Colonic mucosa (tissue), 4 donors: ENCODE measurements at regions not wholly inside any gene's neighbourhood (a gene's known extent, or its start where the extent isn't known, plus 50 kb on each side); places are given as distances from the start of the nearest gene placed in this dataset.

Source experiments
- DNase-seq: peaks from one replicate; pipeline ENCODE4 v3.0.0-alpha.2; 2020
- H3K27ac ChIP-seq: fragments of 200-600 bp; one replicate; pipeline ENCODE4 v1.8.0; 2021
- H3K27me3 ChIP-seq: fragments of 200-600 bp; one replicate; pipeline ENCODE4 v1.8.0; 2021
- H3K36me3 ChIP-seq: fragments of 200-600 bp; one replicate; pipeline ENCODE4 v1.8.0; 2021
- H3K4me1 ChIP-seq: fragments of 200-600 bp; one replicate; pipeline ENCODE4 v1.8.0; 2021; ENCODE audit warnings: mild to moderate bottlenecking
- H3K4me3 ChIP-seq: fragments of 200-600 bp; one replicate; pipeline ENCODE4 v1.8.0; 2021
- H3K9ac ChIP-seq, 2 donors: one replicate each; pipeline ENCODE4 v1.7.0; 2013; ENCODE audit warnings: control low read depth in 2 of 2, low read depth in 2 of 2, low read length in 2 of 2
- H3K9me3 ChIP-seq: fragments of 200-600 bp; one replicate; pipeline ENCODE4 v1.8.0; 2021
- intact Hi-C: fragments of 100-400 bp; cut with DNase I; formaldehyde crosslinking; loops from one replicate; pipeline ENCODE4 v1.14.1; 2022
- TF ChIP-seq, protein P1 (sequence below): fragments of 200-600 bp; IDR thresholded peaks from one replicate; pipeline ENCODE4 v1.8.0; 2022; ENCODE audit warnings: antibody characterized with exemption, mild to moderate bottlenecking
- donor health status: healthy.
- donor health status: DM: no; HTN: no; CAD: no.
- donor health status: DM: no; HTN: no; CAD: no.

DNA sequence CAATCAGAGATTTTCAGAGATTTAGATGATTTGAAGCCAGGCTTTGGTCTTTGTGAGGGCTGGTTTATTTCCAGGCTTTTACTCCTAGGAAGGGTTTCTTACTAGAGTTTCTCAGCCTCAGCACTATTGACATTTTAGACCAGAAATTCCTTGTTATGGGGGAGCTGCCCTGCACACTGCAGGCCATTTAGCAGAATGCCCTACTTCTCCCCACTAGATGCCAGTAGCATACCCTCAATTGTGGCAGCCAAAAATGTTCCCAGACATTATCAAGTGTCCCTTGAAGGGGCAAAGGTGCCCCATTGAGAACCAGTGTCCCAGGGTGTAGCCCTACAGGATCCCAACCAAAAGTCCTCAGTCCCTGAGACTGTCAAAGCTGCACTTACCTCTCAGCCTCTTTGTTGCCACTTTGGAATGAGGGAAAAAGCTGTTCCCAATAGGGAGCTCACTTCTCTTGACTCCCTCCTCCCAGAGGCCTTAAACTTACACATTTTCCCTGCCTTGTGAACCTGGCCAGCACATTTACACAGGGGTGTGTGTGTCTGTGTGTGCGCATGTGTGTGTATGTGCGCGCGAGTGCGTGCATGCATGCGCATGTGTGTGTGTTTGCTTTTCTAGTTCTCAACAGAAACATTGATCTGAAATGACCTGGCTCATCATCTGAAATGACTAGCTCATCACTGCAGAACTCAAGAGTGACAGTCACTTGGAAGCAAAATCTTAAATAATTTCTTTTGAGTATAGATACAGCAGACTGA is 231.4 kb downstream of the QDPR start:
- Histone ChIP-seq H3K36me3 (no peaks in the 10 kb centered on the region), H3K4me1 (no peaks in the 10 kb centered on the region), H3K4me3 (no peak overlapping the region), H3K9ac (no peak overlapping the region), H3K27me3 (no peaks in the 10 kb centered on the region), H3K9me3 (no peaks in the 10 kb centered on the region), H3K27ac (no peak overlapping the region)
- no peak for DNase-seq
- intact Hi-C loops = no loop called here
- TF ChIP-seq, protein P1, sequence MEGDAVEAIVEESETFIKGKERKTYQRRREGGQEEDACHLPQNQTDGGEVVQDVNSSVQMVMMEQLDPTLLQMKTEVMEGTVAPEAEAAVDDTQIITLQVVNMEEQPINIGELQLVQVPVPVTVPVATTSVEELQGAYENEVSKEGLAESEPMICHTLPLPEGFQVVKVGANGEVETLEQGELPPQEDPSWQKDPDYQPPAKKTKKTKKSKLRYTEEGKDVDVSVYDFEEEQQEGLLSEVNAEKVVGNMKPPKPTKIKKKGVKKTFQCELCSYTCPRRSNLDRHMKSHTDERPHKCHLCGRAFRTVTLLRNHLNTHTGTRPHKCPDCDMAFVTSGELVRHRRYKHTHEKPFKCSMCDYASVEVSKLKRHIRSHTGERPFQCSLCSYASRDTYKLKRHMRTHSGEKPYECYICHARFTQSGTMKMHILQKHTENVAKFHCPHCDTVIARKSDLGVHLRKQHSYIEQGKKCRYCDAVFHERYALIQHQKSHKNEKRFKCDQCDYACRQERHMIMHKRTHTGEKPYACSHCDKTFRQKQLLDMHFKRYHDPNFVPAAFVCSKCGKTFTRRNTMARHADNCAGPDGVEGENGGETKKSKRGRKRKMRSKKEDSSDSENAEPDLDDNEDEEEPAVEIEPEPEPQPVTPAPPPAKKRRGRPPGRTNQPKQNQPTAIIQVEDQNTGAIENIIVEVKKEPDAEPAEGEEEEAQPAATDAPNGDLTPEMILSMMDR = no peak

DNA sequence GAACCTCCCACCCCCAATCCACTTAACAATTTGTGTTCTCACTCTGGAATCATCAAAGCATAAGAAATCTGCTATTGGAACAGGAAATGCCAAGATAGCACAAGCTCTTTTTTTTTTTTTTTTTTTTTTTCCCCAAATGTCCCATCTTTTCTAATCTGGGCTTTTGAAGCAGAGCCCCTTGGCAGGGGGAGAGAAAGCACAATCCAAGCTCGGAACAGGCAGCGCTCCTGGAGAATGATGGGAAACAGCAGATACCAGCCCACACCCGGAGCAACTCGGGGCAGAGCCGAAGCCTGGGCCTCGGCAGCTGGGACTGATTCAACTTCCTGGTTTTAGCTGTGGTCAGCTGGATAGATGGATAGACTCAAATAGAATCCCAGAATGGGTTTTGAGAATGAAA is 235.1 kb downstream of the QDPR start:
- no peak overlapping the region for H3K9ac ChIP-seq
- no peak overlapping the region for H3K27ac ChIP-seq
- H3K36me3 ChIP-seq = no peaks in the 10 kb centered on the region
- peak; percentile 16 for DNase-seq
- H3K27me3 ChIP-seq = no peaks in the 10 kb centered on the region
- TF ChIP-seq, protein P1 = no peak
- intact Hi-C loops = no loop called here
- no peak overlapping the region for H3K4me3 ChIP-seq
- no peaks in the 10 kb centered on the region for H3K4me1 ChIP-seq
- H3K9me3 ChIP-seq = no peaks in the 10 kb centered on the region

DNA sequence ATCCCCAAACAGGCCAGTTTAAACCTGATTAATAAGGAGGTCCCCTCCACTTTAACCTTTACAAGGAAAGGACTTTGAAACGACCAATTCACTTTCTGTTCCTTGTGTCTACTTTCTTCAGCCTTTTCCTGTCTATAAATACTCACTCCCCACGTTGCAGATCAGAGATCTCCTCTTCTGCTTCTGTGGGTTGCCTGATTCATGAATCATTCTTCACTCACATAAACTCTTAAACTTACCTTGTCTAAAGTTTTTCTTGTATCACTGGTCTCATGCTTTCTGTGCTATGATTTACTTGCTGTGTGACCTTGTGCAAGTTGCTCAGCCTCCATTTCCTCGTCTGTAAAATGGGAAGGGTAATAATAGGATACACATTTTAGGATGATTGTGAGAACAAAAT is 236.1 kb downstream of the QDPR start:
- no peaks in the 10 kb centered on the region for H3K36me3 ChIP-seq
- no peaks in the 10 kb centered on the region for H3K27me3 ChIP-seq
- no peaks in the 10 kb centered on the region for H3K4me1 ChIP-seq

DNA sequence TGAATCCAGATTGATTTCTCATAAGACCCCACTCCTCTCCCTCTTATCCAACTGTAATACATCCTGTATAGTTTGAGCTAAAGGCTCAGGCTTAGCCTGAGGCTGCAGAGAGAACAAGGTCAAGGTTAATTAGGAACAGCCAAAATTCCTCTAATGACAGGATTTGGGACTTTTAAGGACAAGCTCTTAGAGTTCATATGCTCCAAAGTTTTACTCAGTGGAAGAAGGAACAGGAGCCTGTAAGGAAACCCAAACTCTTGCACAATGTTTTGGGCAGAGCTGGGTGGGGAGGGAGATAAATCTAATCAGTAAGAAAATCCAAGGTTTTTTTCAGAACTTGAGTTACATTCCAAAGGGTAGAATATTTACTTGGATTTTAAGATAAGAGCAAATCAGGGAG is 238.8 kb downstream of the QDPR start:
- DNase-seq = no peak
- no peak overlapping the region for H3K9ac ChIP-seq
- intact Hi-C loops = no loop called here

More for the DNA sequence above, 236.1 kb downstream of the QDPR start:
- no peak overlapping the region for H3K27ac ChIP-seq
- TF ChIP-seq, protein P1 = no peak
- DNase-seq = no peak
- no peaks in the 10 kb centered on the region for H3K9me3 ChIP-seq
- H3K9ac ChIP-seq = no peak overlapping the region
- intact Hi-C loops = no loop called here
- H3K4me3 ChIP-seq = no peak overlapping the region

DNA sequence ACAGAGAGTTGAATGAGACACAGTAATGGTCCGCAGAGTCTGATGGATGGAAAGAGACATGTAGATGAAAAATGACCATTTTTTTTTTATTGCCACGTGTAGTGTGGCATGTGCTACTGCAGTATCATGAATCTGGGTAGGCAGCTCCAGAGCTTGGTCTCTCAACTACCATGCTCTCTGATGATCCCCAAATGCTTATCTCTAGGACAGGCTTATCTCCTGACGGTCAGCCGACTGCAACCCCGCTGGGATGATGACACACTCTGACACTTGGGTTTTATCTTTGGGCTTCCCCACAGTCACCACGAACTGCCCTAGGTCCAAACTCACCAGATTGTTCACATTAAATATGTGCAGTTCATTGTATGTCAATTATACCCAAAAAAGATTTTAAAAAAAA is 239.7 kb downstream of the QDPR start:
- Histone ChIP-seq H3K9ac (no peak overlapping the region), H3K27me3 (no peaks in the 10 kb centered on the region), H3K36me3 (no peaks in the 10 kb centered on the region), H3K4me1 (no peaks in the 10 kb centered on the region), H3K4me3 (no peak overlapping the region), H3K27ac (no peak overlapping the region), H3K9me3 (no peaks in the 10 kb centered on the region)
- intact Hi-C loops = no loop called here
- DNase-seq = no peak
- TF ChIP-seq, protein P1 = no peak

More for the DNA sequence above, 238.8 kb downstream of the QDPR start:
- H3K4me1 ChIP-seq = no peaks in the 10 kb centered on the region
- no peaks in the 10 kb centered on the region for H3K9me3 ChIP-seq
- no peak overlapping the region for H3K4me3 ChIP-seq
- no peaks in the 10 kb centered on the region for H3K27me3 ChIP-seq
- H3K27ac ChIP-seq = no peak overlapping the region
- TF ChIP-seq, protein P1 = no peak
- no peaks in the 10 kb centered on the region for H3K36me3 ChIP-seq
